Natural killer cell (primary cell): ENCODE measurements at regions not wholly inside any gene's neighbourhood (a gene's known extent, or its start where the extent isn't known, plus 50 kb on each side); places are given as distances from the start of the nearest gene placed in this dataset.

Experiments
- ATAC-seq, 3 donors: fragments of 150-1000 bp in 2 of 3; fragments of 200-7000 bp in 1 of 3; cut with Tn5 transposase; 1 replicate in 1 of 3; 2 replicates in 2 of 3; pipeline ENCODE4 v1.10.0; 2021; ENCODE audit warnings: mild to moderate bottlenecking in 2 of 3, moderate library complexity in 2 of 3
- DNase-seq, 2 donors: peaks; one replicate each; pipeline versions ENCODE4 v3.0.0 to v3.0.0-alpha.2; 2013 to 2021; ENCODE audit warnings: mixed read lengths in 1 of 2
- H3K27ac ChIP-seq: one replicate; pipeline ENCODE4 v1.5.1; 2013; ENCODE audit warnings: mild to moderate bottlenecking, low read length
- H3K27me3 ChIP-seq: one replicate; pipeline ENCODE4 v1.6.1; 2013; ENCODE audit warnings: low read length; ENCODE audit not compliant: control insufficient read depth, insufficient read depth
- H3K36me3 ChIP-seq: one replicate; pipeline ENCODE4 v1.6.1; 2013; ENCODE audit warnings: low read length; ENCODE audit not compliant: control insufficient read depth, insufficient read depth
- H3K4me1 ChIP-seq: one replicate; pipeline ENCODE4 v1.6.1; 2013; ENCODE audit warnings: low read length; ENCODE audit not compliant: control insufficient read depth, insufficient read depth
- H3K4me3 ChIP-seq: one replicate; pipeline ENCODE4 v1.5.1; 2013; ENCODE audit warnings: low read length
- H3K9me3 ChIP-seq: one replicate; pipeline ENCODE4 v1.6.1; 2013; ENCODE audit warnings: low read length; ENCODE audit not compliant: control insufficient read depth, insufficient read depth
- H3K27ac Mint-ChIP-seq, 2 donors: one replicate each; pipeline ENCODE4 v1.8.0; 2022; ENCODE audit warnings: mild to moderate bottlenecking in 2 of 2, mixed read lengths in 2 of 2, moderate library complexity in 1 of 2
- H3K27me3 Mint-ChIP-seq, 2 donors: one replicate each; pipeline ENCODE4 v1.8.0; 2022; ENCODE audit warnings: low read depth in 2 of 2, mixed read lengths in 2 of 2
- H3K36me3 Mint-ChIP-seq: one replicate; pipeline ENCODE4 v1.8.0; 2022; ENCODE audit warnings: mixed read lengths
- H3K4me1 Mint-ChIP-seq, 2 donors: one replicate each; pipeline ENCODE4 v1.8.0; 2022; ENCODE audit warnings: mixed read lengths in 2 of 2
- H3K4me3 Mint-ChIP-seq: one replicate; pipeline ENCODE4 v1.8.0; 2022; ENCODE audit warnings: mild to moderate bottlenecking, moderate library complexity, mixed read lengths
- H3K9me3 Mint-ChIP-seq, 2 donors: one replicate each; pipeline ENCODE4 v1.8.0; 2022; ENCODE audit warnings: mixed read lengths in 2 of 2
- CTCF ChIP-seq: fragments of 200-600 bp; IDR thresholded peaks from one replicate; pipeline ENCODE4 v1.8.0; 2022; ENCODE audit warnings: antibody characterized with exemption
- whole genome bisulfite sequencing: methylation state at CpG from one replicate; pipeline ENCODE4 v1.1.7; 2013; ENCODE audit warnings: missing lambda C conversion rate; ENCODE audit not compliant: insufficient coverage; 5-methylcytosine and 5-hydroxymethylcytosine counted together
- intact Hi-C: fragments of 100-400 bp; cut with micrococcal nuclease; formaldehyde crosslinking; loops from one replicate; pipeline ENCODE4 v1.14.2; 2022

- Mint-ChIP-seq H3K27me3 (no peaks in the 10 kb centered on the region), H3K4me1 (no peaks in the 10 kb centered on the region), H3K36me3 (no peaks in the 10 kb centered on the region), H3K9me3 (peaks cover 10 to 11% of the 10 kb centered on the region in 2 donors), H3K27ac (no peak overlapping the region), H3K4me3 (no peak overlapping the region)
- DNase-seq = no peak
- intact Hi-C loops = no loop called here
- TF ChIP-seq CTCF = no peak
- Histone ChIP-seq H3K9me3 (peaks cover 4% of the 10 kb centered on the region), H3K27me3 (no peaks in the 10 kb centered on the region), H3K36me3 (no peaks in the 10 kb centered on the region), H3K27ac (no peak overlapping the region), H3K4me3 (no peak overlapping the region), H3K4me1 (no peaks in the 10 kb centered on the region)
- no peak for ATAC-seq
- no CpG with 5 or more reads among the region's 2 CpGs for WGBS
Observed at GRCh38 chr3:81086348-81086747, 675.1 kb downstream of the GBE1 start.

GRCh38 chr3:81080608-81081007 is 680.8 kb downstream of the GBE1 start:
- no peak for TF ChIP-seq CTCF
- Histone ChIP-seq H3K27ac (no peak overlapping the region), H3K4me3 (no peak overlapping the region), H3K36me3 (no peaks in the 10 kb centered on the region), H3K27me3 (no peaks in the 10 kb centered on the region), H3K4me1 (no peaks in the 10 kb centered on the region), H3K9me3 (no peaks in the 10 kb centered on the region)
- no peak overlapping the region for H3K27ac Mint-ChIP-seq
- H3K9me3 Mint-ChIP-seq = peaks cover 16 to 18% of the 10 kb centered on the region in 2 donors
- H3K36me3 Mint-ChIP-seq = peaks cover 8% of the 10 kb centered on the region
- no peak for DNase-seq
- intact Hi-C loops = no loop called here
- H3K27me3 Mint-ChIP-seq = no peaks in the 10 kb centered on the region
- ATAC-seq = no peak
- no peak overlapping the region for H3K4me3 Mint-ChIP-seq
- H3K4me1 Mint-ChIP-seq = no peaks in the 10 kb centered on the region
- 93% methylated on average over 4 of the region's 5 CpGs for WGBS

GRCh38 chr3:81072591-81072990 is 688.9 kb downstream of the GBE1 start:
- TF ChIP-seq CTCF = no peak
- Histone ChIP-seq H3K36me3 (no peaks in the 10 kb centered on the region), H3K4me3 (no peak overlapping the region), H3K9me3 (no peaks in the 10 kb centered on the region), H3K4me1 (no peaks in the 10 kb centered on the region), H3K27me3 (no peaks in the 10 kb centered on the region), H3K27ac (no peak overlapping the region)
- DNase-seq (no peak), ATAC-seq (no peak)
- Mint-ChIP-seq H3K36me3 (peaks cover 8% of the 10 kb centered on the region), H3K4me1 (no peaks in the 10 kb centered on the region), H3K27ac (no peak overlapping the region), H3K27me3 (no peaks in the 10 kb centered on the region), H3K9me3 (peaks cover 16 to 23% of the 10 kb centered on the region in 2 donors), H3K4me3 (no peak overlapping the region)
- WGBS = 75% methylated on average over 4 of the region's 4 CpGs
- intact Hi-C loops = no loop called here

- Histone ChIP-seq H3K9me3 (peaks cover 7% of the 10 kb centered on the region), H3K36me3 (no peaks in the 10 kb centered on the region), H3K4me3 (no peak overlapping the region), H3K27me3 (no peaks in the 10 kb centered on the region), H3K27ac (no peak overlapping the region), H3K4me1 (no peaks in the 10 kb centered on the region)
- H3K27ac Mint-ChIP-seq = no peak overlapping the region
- intact Hi-C loops = no loop called here
- DNase-seq (no peak), ATAC-seq (no peak)
- no peak overlapping the region for H3K4me3 Mint-ChIP-seq
- peaks cover 18 to 32% of the 10 kb centered on the region in 2 donors for H3K9me3 Mint-ChIP-seq
- no peak for TF ChIP-seq CTCF
- WGBS = 33% methylated on average over 1 of the region's 1 CpG
- H3K27me3 Mint-ChIP-seq = no peaks in the 10 kb centered on the region
- H3K36me3 Mint-ChIP-seq = no peaks in the 10 kb centered on the region
- no peaks in the 10 kb centered on the region for H3K4me1 Mint-ChIP-seq
Observed at GRCh38 chr3:81068546-81068945, 692.9 kb downstream of the GBE1 start.
